ENCODE measurements at regions not wholly inside any gene's neighbourhood (a gene's known extent, or its start where the extent isn't known, plus 50 kb on each side); places are given as distances from the start of the nearest gene placed in this dataset.

- H3K36me3 ChIP-seq: no peaks in the 10 kb centered on the region
- H3K4me3 ChIP-seq: no peak overlapping the region
- no peaks in the 10 kb centered on the region for H3K9me3 ChIP-seq
- peaks cover 0 to 18% (median 0%) of the 10 kb centered on the region in 7 donors for H3K27me3 ChIP-seq (replicated peaks in 1 of 7)
- TF ChIP-seq POLR2AphosphoS5 (IDR thresholded peaks at IDR 0.05) (no peak), CTCF (IDR thresholded peaks at IDR 0.05 in 8 of 11, conservative IDR thresholded peaks at IDR 0.05 in 3 of 11) (no peak), POLR2A (IDR thresholded peaks at IDR 0.05) (no peak)
- H3K27ac ChIP-seq: no peak overlapping the region
- H3K4me1 ChIP-seq: no peaks in the 10 kb centered on the region
- DNase-seq: no peak
- intact Hi-C loops (cut with DNase I; ENCODE audit: low total_unique reads): no loop called here
Observed at GRCh38 chr14:21993837-21994236, 320.2 kb upstream of the OR4E1 start.

GRCh38 chr14:21993070-21993469, 319.5 kb upstream of the OR4E1 start:
- TF ChIP-seq CTCF (IDR thresholded peaks at IDR 0.05 in 8 of 11, conservative IDR thresholded peaks at IDR 0.05 in 3 of 11) (no peak), POLR2A (IDR thresholded peaks at IDR 0.05) (no peak), POLR2AphosphoS5 (IDR thresholded peaks at IDR 0.05) (no peak)
- Histone ChIP-seq H3K36me3 (no peaks in the 10 kb centered on the region), H3K4me1 (no peaks in the 10 kb centered on the region), H3K4me3 (no peak overlapping the region), H3K9me3 (no peaks in the 10 kb centered on the region), H3K27ac (no peak overlapping the region), H3K27me3 (replicated peaks in 1 of 7) (peaks cover 0 to 18% (median 0%) of the 10 kb centered on the region in 7 donors)
- intact Hi-C loops (cut with DNase I; ENCODE audit: low total_unique reads): no loop called here
- no peak for DNase-seq
- WGBS, 5 donors: 84 to 91% (median 86%) methylated on average over 5 of the region's 5 CpGs

GRCh38 chr14:21991130-21991529, 317.5 kb upstream of the OR4E1 start:
- peaks cover 0 to 19% (median 0%) of the 10 kb centered on the region in 7 donors for H3K27me3 ChIP-seq (replicated peaks in 1 of 7)
- no peaks in the 10 kb centered on the region for H3K36me3 ChIP-seq
- no peak overlapping the region for H3K27ac ChIP-seq
- no peak overlapping the region for H3K4me3 ChIP-seq
- no peak for TF ChIP-seq POLR2A (IDR thresholded peaks at IDR 0.05)
- no peak for TF ChIP-seq POLR2AphosphoS5 (IDR thresholded peaks at IDR 0.05)
- TF ChIP-seq CTCF (IDR thresholded peaks at IDR 0.05 in 8 of 11, conservative IDR thresholded peaks at IDR 0.05 in 3 of 11): no peak
- WGBS, 5 donors: 50 to 63% (median 56%) methylated on average over 2 of the region's 2 CpGs
- DNase-seq: no peak
- H3K4me1 ChIP-seq: no peaks in the 10 kb centered on the region
- intact Hi-C loops (cut with DNase I; ENCODE audit: low total_unique reads): no loop called here
- H3K9me3 ChIP-seq: no peaks in the 10 kb centered on the region

- intact Hi-C loops (cut with DNase I; ENCODE audit: low total_unique reads): no loop called here
- 17 to 36% (median 27%) methylated on average over 2 of the region's 2 CpGs for WGBS, 5 donors
- Histone ChIP-seq H3K36me3 (no peaks in the 10 kb centered on the region), H3K4me1 (no peaks in the 10 kb centered on the region), H3K9me3 (no peaks in the 10 kb centered on the region), H3K27me3 (replicated peaks in 1 of 7) (peaks cover 0 to 29% (median 0%) of the 10 kb centered on the region in 7 donors), H3K27ac (no peak overlapping the region), H3K4me3 (no peak overlapping the region)
- peak in 6 of 11 experiments; percentile 19 to 42 (median 28) for TF ChIP-seq CTCF (IDR thresholded peaks at IDR 0.05 in 8 of 11, conservative IDR thresholded peaks at IDR 0.05 in 3 of 11)
- no peak for TF ChIP-seq POLR2A (IDR thresholded peaks at IDR 0.05)
- DNase-seq: no peak
Observed at GRCh38 chr14:21990116-21990515, 316.5 kb upstream of the OR4E1 start.
